Astrocyte (in vitro differentiated cells and primary cell): ENCODE measurements at regions not wholly inside any gene's neighbourhood (a gene's known extent, or its start where the extent isn't known, plus 50 kb on each side); places are given as distances from the start of the nearest gene placed in this dataset.

Experiments
- CTCF ChIP-seq: IDR thresholded peaks from 2 replicates; pipeline ENCODE4 v1.5.1; 2011; ENCODE audit warnings: low read depth, mild to moderate bottlenecking, inconsistent platforms, low read length, moderate library complexity; ENCODE audit not compliant: insufficient read depth
- EZH2 ChIP-seq: IDR thresholded peaks from 2 replicates; pipeline ENCODE4 v1.6.1; 2012; ENCODE audit warnings: mild to moderate bottlenecking, low read length, inconsistent platforms; ENCODE audit not compliant: insufficient read depth

GRCh38 chr14:65945327-65945726, 532.8 kb downstream of the FUT8 start:
- TF ChIP-seq CTCF (no peak), EZH2 (no peak)
